ENCODE measurements at regions not wholly inside any gene's neighbourhood (a gene's known extent, or its start where the extent isn't known, plus 50 kb on each side); places are given as distances from the start of the nearest gene placed in this dataset.

DNA sequence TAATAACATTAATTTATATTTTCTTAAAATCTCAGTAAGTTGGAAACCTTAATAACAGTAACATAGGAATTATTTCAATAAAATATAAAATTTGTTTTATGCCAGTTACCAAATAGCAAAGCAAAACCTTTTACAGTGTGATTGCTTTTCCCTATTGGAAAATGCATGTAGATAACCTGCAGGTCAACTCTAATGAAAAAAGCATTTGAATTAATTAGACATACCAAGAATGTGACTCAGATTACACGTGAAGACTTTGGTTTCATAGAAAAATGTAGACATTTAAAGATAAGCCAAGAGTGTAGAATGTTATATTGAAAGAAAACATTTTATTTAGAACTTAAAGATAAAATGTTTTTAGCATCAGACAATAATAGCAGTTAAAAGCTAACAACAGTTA is 888.1 kb downstream of the TMEM121 start:
- Histone ChIP-seq H3K4me3 (ENCODE audit: extremely low read depth in 1 of 4, insufficient read depth in 2 of 4, low read depth in 3 of 4, low read length in 4 of 4) (no peak overlapping the region), H2BK12ac (ENCODE audit: low read depth, low read length) (no peak overlapping the region), H3K14ac (ENCODE audit: insufficient read length) (no peak overlapping the region), H3K4me2 (ENCODE audit: insufficient read depth in 1 of 2, low read depth in 2 of 2, low read length in 2 of 2) (no peak overlapping the region), H3K4me1 (replicated peaks in 1 of 4; ENCODE audit: control insufficient read depth in 3 of 4, insufficient read depth in 4 of 4, low read length in 3 of 4) (no peaks in the 10 kb centered on the region), H2AK5ac (ENCODE audit: low read depth, low read length) (no peak overlapping the region), H3K23ac (ENCODE audit: insufficient read length) (no peak overlapping the region), H3K79me1 (ENCODE audit: low read depth, low read length) (no peaks in the 10 kb centered on the region), H3K27me3 (replicated peaks in 1 of 4; ENCODE audit: control insufficient read depth in 3 of 4, extremely low read depth in 1 of 4, insufficient read depth in 3 of 4, low read length in 3 of 4) (no peaks in the 10 kb centered on the region), H3K36me3 (ENCODE audit: control insufficient read depth in 2 of 4, insufficient read depth in 4 of 4, low read length in 3 of 4) (no peaks in the 10 kb centered on the region), H4K5ac (ENCODE audit: insufficient read length, low read depth, low read length) (no peak overlapping the region), H3K4ac (replicated peaks; ENCODE audit: insufficient read length, low read depth, low read length) (no peak overlapping the region), H2BK20ac (ENCODE audit: low read length) (no peak overlapping the region), H2BK5ac (ENCODE audit: low read depth, low read length) (no peak overlapping the region), H4K91ac (replicated peaks; ENCODE audit: insufficient read length, low read length) (no peak overlapping the region), H4K20me1 (replicated peaks in 1 of 2; ENCODE audit: control insufficient read depth in 1 of 2, insufficient read depth in 2 of 2, low read length in 2 of 2) (no peaks in the 10 kb centered on the region), H3K79me2 (ENCODE audit: control insufficient read depth in 1 of 2, insufficient read depth in 2 of 2, low read length in 2 of 2) (no peaks in the 10 kb centered on the region), H3K18ac (ENCODE audit: extremely low read depth, low read length) (no peak overlapping the region), H2BK15ac (ENCODE audit: low read length) (no peak overlapping the region), H3K9me3 (ENCODE audit: insufficient read depth in 2 of 2, low read depth in 1 of 2, low read length in 1 of 2) (peaks cover 54 to 58% of the 10 kb centered on the region in 2 experiments), H2BK120ac (replicated peaks; ENCODE audit: low read depth, low read length) (no peak overlapping the region), H4K8ac (ENCODE audit: extremely low read depth, insufficient read depth, low read length) (no peak overlapping the region), H2AFZ (ENCODE audit: low read length) (no peak overlapping the region), H3K9ac (replicated peaks in 1 of 4; ENCODE audit: extremely low read depth in 1 of 4, low read depth in 3 of 4, low read length in 3 of 4) (no peak overlapping the region), H3K23me2 (ENCODE audit: low read depth, low read length) (no peaks in the 10 kb centered on the region), H3K27ac (ENCODE audit: low read depth, low read length) (no peak overlapping the region), H3K56ac (replicated peaks; ENCODE audit: insufficient read length, low read depth, low read length) (no peak overlapping the region)
- ChIA-PET CTCF (ENCODE audit: partially characterized antibody) (interaction anchor here (1.1 kb wide), 1 partner anchor 250 kb away, joined by 3 read pairs; no protein-coding TSS in a partner anchor), POLR2A (ENCODE audit: partially characterized antibody) (no interaction called here)
- FAIRE-seq (no peak), DNase-seq (ENCODE audit: low read depth in 1 of 2, low spot score in 2 of 2) (no peak)
- 0% methylated on average over 1 of the region's 1 CpG; no CpG with 5 or more reads in 1 of the 2 experiments for WGBS, 2 experiments (ENCODE audit: extremely low coverage in 1 of 2, insufficient coverage in 1 of 2, insufficient read length in 1 of 2, insufficient replicate concordance in 2 of 2, low coverage in 1 of 2, low lambda C conversion rate in 2 of 2, missing lambda C conversion rate in 1 of 2)
- no peak for TF ChIP-seq RFX5 (IDR thresholded peaks at IDR 0.05; ENCODE audit: borderline replicate concordance, low read depth, low read length)
- TF ChIP-seq RAD21 (IDR thresholded peaks at IDR 0.05 in 1 of 2, conservative IDR thresholded peaks at IDR 0.05 in 1 of 2; ENCODE audit: low read depth in 2 of 2, low read length in 2 of 2), result no peak
- no peak for TF ChIP-seq FOSL1 (IDR thresholded peaks at IDR 0.05; ENCODE audit: insufficient read depth, low read depth, low read length)
- no peak for TF ChIP-seq TEAD4 (IDR thresholded peaks at IDR 0.05; ENCODE audit: low read depth, low read length)
- no peak for TF ChIP-seq NANOG (IDR thresholded peaks at IDR 0.05; ENCODE audit: insufficient read depth, low read depth, low read length, poor library complexity, severe bottlenecking)
- TF ChIP-seq EZH2 (IDR thresholded peaks at IDR 0.05; ENCODE audit: low read depth, low read length, severe bottlenecking), result no peak
- no peak for TF ChIP-seq GABPA (IDR thresholded peaks at IDR 0.05; ENCODE audit: borderline replicate concordance, insufficient read depth, low read length)
- TF ChIP-seq, protein P1, sequence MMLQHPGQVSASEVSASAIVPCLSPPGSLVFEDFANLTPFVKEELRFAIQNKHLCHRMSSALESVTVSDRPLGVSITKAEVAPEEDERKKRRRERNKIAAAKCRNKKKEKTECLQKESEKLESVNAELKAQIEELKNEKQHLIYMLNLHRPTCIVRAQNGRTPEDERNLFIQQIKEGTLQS (IDR thresholded peaks at IDR 0.05; ENCODE audit: insufficient read depth, low read depth, low read length), result no peak
- TF ChIP-seq HDAC6 (IDR thresholded peaks at IDR 0.05; ENCODE audit: low read depth, low read length), result no peak
- no peak for TF ChIP-seq TAF7 (optimal IDR thresholded peaks at IDR 0.05; ENCODE audit: borderline replicate concordance, low read depth, low read length)
- TF ChIP-seq JUND (IDR thresholded peaks at IDR 0.05; ENCODE audit: low read length), result no peak
- TF ChIP-seq SIX5 (IDR thresholded peaks at IDR 0.05; ENCODE audit: low read depth, low read length), result no peak
- no peak for TF ChIP-seq EGR1 (IDR thresholded peaks at IDR 0.05; ENCODE audit: borderline replicate concordance, low read depth, low read length)

Data from H1 (cell line).